ENCODE measurements at regions not wholly inside any gene's neighbourhood (a gene's known extent, or its start where the extent isn't known, plus 50 kb on each side); places are given as distances from the start of the nearest gene placed in this dataset.

GRCh38 chr13:36763126-36763722, 55.8 kb upstream of the RFXAP start:
- no peak overlapping the region for H3K4me3 ChIP-seq (ENCODE audit: low read depth, low read length)
- TF ChIP-seq, protein P1, sequence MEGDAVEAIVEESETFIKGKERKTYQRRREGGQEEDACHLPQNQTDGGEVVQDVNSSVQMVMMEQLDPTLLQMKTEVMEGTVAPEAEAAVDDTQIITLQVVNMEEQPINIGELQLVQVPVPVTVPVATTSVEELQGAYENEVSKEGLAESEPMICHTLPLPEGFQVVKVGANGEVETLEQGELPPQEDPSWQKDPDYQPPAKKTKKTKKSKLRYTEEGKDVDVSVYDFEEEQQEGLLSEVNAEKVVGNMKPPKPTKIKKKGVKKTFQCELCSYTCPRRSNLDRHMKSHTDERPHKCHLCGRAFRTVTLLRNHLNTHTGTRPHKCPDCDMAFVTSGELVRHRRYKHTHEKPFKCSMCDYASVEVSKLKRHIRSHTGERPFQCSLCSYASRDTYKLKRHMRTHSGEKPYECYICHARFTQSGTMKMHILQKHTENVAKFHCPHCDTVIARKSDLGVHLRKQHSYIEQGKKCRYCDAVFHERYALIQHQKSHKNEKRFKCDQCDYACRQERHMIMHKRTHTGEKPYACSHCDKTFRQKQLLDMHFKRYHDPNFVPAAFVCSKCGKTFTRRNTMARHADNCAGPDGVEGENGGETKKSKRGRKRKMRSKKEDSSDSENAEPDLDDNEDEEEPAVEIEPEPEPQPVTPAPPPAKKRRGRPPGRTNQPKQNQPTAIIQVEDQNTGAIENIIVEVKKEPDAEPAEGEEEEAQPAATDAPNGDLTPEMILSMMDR (IDR thresholded peaks at IDR 0.05; ENCODE audit: insufficient read depth, low read length, severe bottlenecking): no peak
- FAIRE-seq (no peak), DNase-seq (ENCODE audit: low read depth) (peak; percentile 37)
- H3K27me3 ChIP-seq (ENCODE audit: control insufficient read depth, insufficient read depth, low read length): no peaks in the 10 kb centered on the region
- no peaks in the 10 kb centered on the region for H3K36me3 ChIP-seq (ENCODE audit: control insufficient read depth, insufficient read depth, low read length)

DNA sequence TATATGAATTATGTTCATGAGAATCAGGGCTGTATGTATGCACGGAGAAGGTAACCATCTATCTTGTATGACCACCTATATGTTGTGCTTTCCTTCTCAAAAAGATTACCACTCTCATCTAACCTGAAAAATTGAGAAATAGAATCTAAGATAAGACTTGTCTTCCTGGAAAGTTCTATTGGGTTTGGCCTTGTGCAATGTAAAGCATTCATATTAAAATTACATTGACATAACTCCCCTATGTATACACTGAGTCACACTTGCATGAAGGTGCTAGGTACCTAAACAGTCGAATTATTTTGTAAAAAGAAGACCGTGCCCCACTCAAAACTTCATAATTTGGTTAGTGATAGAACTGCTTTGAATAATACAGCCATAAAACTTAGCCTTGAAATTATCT, 54.5 kb upstream of the RFXAP start:
- FAIRE-seq (no peak), DNase-seq (ENCODE audit: low read depth) (peak; percentile 79)
- TF ChIP-seq, protein P1 (IDR thresholded peaks at IDR 0.05; ENCODE audit: insufficient read depth, low read length, severe bottlenecking): no peak
- H3K27me3 ChIP-seq (ENCODE audit: control insufficient read depth, insufficient read depth, low read length): no peaks in the 10 kb centered on the region
- H3K36me3 ChIP-seq (ENCODE audit: control insufficient read depth, insufficient read depth, low read length): no peaks in the 10 kb centered on the region
- no peak overlapping the region for H3K4me3 ChIP-seq (ENCODE audit: low read depth, low read length)

- H3K36me3 ChIP-seq (ENCODE audit: control insufficient read depth, insufficient read depth, low read length): no peaks in the 10 kb centered on the region
- no peak overlapping the region for H3K4me3 ChIP-seq (ENCODE audit: low read depth, low read length)
- FAIRE-seq (no peak), DNase-seq (ENCODE audit: low read depth) (no peak)
- H3K27me3 ChIP-seq (ENCODE audit: control insufficient read depth, insufficient read depth, low read length): no peaks in the 10 kb centered on the region
- TF ChIP-seq, protein P1 (IDR thresholded peaks at IDR 0.05; ENCODE audit: insufficient read depth, low read length, severe bottlenecking): no peak
These were observed 54.1 kb upstream of the RFXAP start for GRCh38 chr13:36764957-36765356.

GRCh38 chr13:36766295-36766694, 52.7 kb upstream of the RFXAP start:
- H3K4me3 ChIP-seq (ENCODE audit: low read depth, low read length): no peak overlapping the region
- no peak for FAIRE-seq
- no peaks in the 10 kb centered on the region for H3K27me3 ChIP-seq (ENCODE audit: control insufficient read depth, insufficient read depth, low read length)
- TF ChIP-seq, protein P1 (IDR thresholded peaks at IDR 0.05; ENCODE audit: insufficient read depth, low read length, severe bottlenecking): no peak
- peak; percentile 89 for DNase-seq (ENCODE audit: low read depth)
- no peaks in the 10 kb centered on the region for H3K36me3 ChIP-seq (ENCODE audit: control insufficient read depth, insufficient read depth, low read length)

DNA sequence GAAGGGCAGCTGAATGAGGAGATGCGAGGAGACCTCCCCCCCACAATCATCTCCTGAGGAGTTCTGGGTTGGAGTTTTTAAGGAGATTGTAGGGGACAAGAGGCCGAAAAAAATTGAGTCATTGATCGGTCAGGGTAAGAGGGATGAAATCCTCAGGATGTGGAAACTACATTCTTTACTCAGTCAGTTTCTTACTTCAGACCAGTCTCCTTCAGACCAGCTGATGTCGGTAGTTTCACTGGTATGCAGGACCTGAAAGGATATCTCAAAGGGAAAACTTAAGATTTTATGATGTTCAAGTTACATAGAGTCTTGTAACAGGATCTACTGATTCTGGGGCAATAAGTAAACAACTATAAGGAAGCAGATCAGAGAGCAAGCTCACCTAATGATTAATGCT, 51.7 kb upstream of the RFXAP start:
- TF ChIP-seq, protein P1 (IDR thresholded peaks at IDR 0.05; ENCODE audit: insufficient read depth, low read length, severe bottlenecking): no peak
- Histone ChIP-seq H3K4me3 (ENCODE audit: low read depth, low read length) (no peak overlapping the region), H3K27me3 (ENCODE audit: control insufficient read depth, insufficient read depth, low read length) (no peaks in the 10 kb centered on the region), H3K36me3 (ENCODE audit: control insufficient read depth, insufficient read depth, low read length) (no peaks in the 10 kb centered on the region)
- no peak for FAIRE-seq
- DNase-seq (ENCODE audit: low read depth): no peak

DNA sequence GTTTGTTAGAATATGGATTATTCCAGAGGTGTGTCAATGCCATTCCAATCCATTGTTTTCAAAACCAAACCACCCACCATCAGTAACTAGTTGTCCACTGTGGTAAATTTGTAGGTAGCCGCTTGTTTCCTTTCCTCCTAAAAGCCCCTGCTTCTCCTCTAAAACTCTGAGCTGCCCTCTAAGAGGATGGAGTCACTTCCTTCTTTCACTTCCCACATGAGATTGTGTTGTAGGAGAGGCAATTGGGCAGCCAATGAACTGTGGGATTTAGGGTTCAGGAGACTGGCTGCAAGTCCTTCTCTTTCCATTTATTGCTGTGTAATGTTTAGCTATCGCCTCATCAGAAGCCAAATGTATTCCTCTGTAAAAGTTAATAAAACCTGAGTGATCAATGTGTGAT, 49.9 kb upstream of the RFXAP start:
- FAIRE-seq: no peak
- H3K4me3 ChIP-seq (ENCODE audit: low read depth, low read length): no peak overlapping the region
- no peak for DNase-seq (ENCODE audit: low read depth)
- H3K36me3 ChIP-seq (ENCODE audit: control insufficient read depth, insufficient read depth, low read length): no peaks in the 10 kb centered on the region
- TF ChIP-seq, protein P1 (IDR thresholded peaks at IDR 0.05; ENCODE audit: insufficient read depth, low read length, severe bottlenecking): no peak
- no peaks in the 10 kb centered on the region for H3K27me3 ChIP-seq (ENCODE audit: control insufficient read depth, insufficient read depth, low read length)

Measured in bronchial epithelial cell (primary cell).